ENCODE measurements at regions not wholly inside any gene's neighbourhood (a gene's known extent, or its start where the extent isn't known, plus 50 kb on each side); places are given as distances from the start of the nearest gene placed in this dataset.

- Histone ChIP-seq H4K91ac (replicated peaks; ENCODE audit: insufficient read length, low read length) (no peak overlapping the region), H3K4ac (replicated peaks; ENCODE audit: insufficient read length, low read depth, low read length) (no peak overlapping the region), H3K79me2 (ENCODE audit: control insufficient read depth in 1 of 2, insufficient read depth in 2 of 2, low read length in 2 of 2) (no peaks in the 10 kb centered on the region), H3K18ac (ENCODE audit: extremely low read depth, low read length) (no peak overlapping the region), H3K4me1 (replicated peaks in 1 of 4; ENCODE audit: control insufficient read depth in 3 of 4, insufficient read depth in 4 of 4, low read length in 3 of 4) (peaks cover 0 to 6% (median 0%) of the 10 kb centered on the region in 4 experiments; a peak in 3 of 7 replicates), H3K56ac (replicated peaks; ENCODE audit: insufficient read length, low read depth, low read length) (no peak overlapping the region), H2BK15ac (ENCODE audit: low read length) (no peak overlapping the region), H3K23me2 (ENCODE audit: low read depth, low read length) (no peaks in the 10 kb centered on the region), H3K4me2 (ENCODE audit: insufficient read depth in 1 of 2, low read depth in 2 of 2, low read length in 2 of 2) (no peak overlapping the region), H3K36me3 (ENCODE audit: control insufficient read depth in 2 of 4, insufficient read depth in 4 of 4, low read length in 3 of 4) (no peaks in the 10 kb centered on the region), H3K27me3 (replicated peaks in 1 of 4; ENCODE audit: control insufficient read depth in 3 of 4, extremely low read depth in 1 of 4, insufficient read depth in 3 of 4, low read length in 3 of 4) (no peaks in the 10 kb centered on the region), H3K79me1 (ENCODE audit: low read depth, low read length) (no peaks in the 10 kb centered on the region), H2BK5ac (ENCODE audit: low read depth, low read length) (no peak overlapping the region), H4K5ac (ENCODE audit: insufficient read length, low read depth, low read length) (no peak overlapping the region), H4K20me1 (replicated peaks in 1 of 2; ENCODE audit: control insufficient read depth in 1 of 2, insufficient read depth in 2 of 2, low read length in 2 of 2) (no peaks in the 10 kb centered on the region), H3K23ac (ENCODE audit: insufficient read length) (no peak overlapping the region), H2AK5ac (ENCODE audit: low read depth, low read length) (no peak overlapping the region), H2BK12ac (ENCODE audit: low read depth, low read length) (no peak overlapping the region), H2AFZ (ENCODE audit: low read length) (no peak overlapping the region), H2BK120ac (replicated peaks; ENCODE audit: low read depth, low read length) (no peak overlapping the region), H3K27ac (ENCODE audit: low read depth, low read length) (no peak overlapping the region), H3K9ac (replicated peaks in 1 of 4; ENCODE audit: extremely low read depth in 1 of 4, low read depth in 3 of 4, low read length in 3 of 4) (no peak overlapping the region), H3K4me3 (ENCODE audit: extremely low read depth in 1 of 4, insufficient read depth in 2 of 4, low read depth in 3 of 4, low read length in 4 of 4) (no peak overlapping the region), H3K14ac (ENCODE audit: insufficient read length) (no peak overlapping the region), H2BK20ac (ENCODE audit: low read length) (no peak overlapping the region), H3K9me3 (ENCODE audit: insufficient read depth in 2 of 2, low read depth in 1 of 2, low read length in 1 of 2) (no peaks in the 10 kb centered on the region), H4K8ac (ENCODE audit: extremely low read depth, insufficient read depth, low read length) (no peak overlapping the region)
- ChIA-PET CTCF (ENCODE audit: partially characterized antibody) (interaction anchor here (0.7 to 2.1 kb wide), 4 partner anchors 21 to 737 kb away, joined by 3 to 7 read pairs (median 3); no protein-coding TSS in a partner anchor), POLR2A (ENCODE audit: partially characterized antibody) (no interaction called here)
- no peak for DNase-seq (ENCODE audit: low read depth in 1 of 2, low spot score in 2 of 2)
- no peak for TF ChIP-seq CHD1 (IDR thresholded peaks at IDR 0.05; ENCODE audit: low read depth, low read length)
- no peak for TF ChIP-seq BRCA1 (IDR thresholded peaks at IDR 0.05; ENCODE audit: low read depth, low read length)
- no peak for TF ChIP-seq SAP30 (IDR thresholded peaks at IDR 0.05; ENCODE audit: insufficient read depth, insufficient replicate concordance, low read length)
- TF ChIP-seq CTBP2 (IDR thresholded peaks at IDR 0.05; ENCODE audit: borderline replicate concordance, insufficient read depth, insufficient read length, low read length) = no peak
- no peak for TF ChIP-seq E2F6 (IDR thresholded peaks at IDR 0.05)
- no peak for TF ChIP-seq KDM1A (IDR thresholded peaks at IDR 0.05; ENCODE audit: borderline replicate concordance, low read length)
- FAIRE-seq = no peak
- 87% methylated on average over 8 of the region's 8 CpGs; no CpG with 5 or more reads in 1 of the 2 experiments for WGBS, 2 experiments (ENCODE audit: extremely low coverage in 1 of 2, insufficient coverage in 1 of 2, insufficient read length in 1 of 2, insufficient replicate concordance in 2 of 2, low coverage in 1 of 2, low lambda C conversion rate in 2 of 2, missing lambda C conversion rate in 1 of 2)
Measured at GRCh38 chr4:159422019-159422418, 319.1 kb downstream of the RAPGEF2 start.

Data from H1 (cell line).